ENCODE measurements at regions not wholly inside any gene's neighbourhood (a gene's known extent, or its start where the extent isn't known, plus 50 kb on each side); places are given as distances from the start of the nearest gene placed in this dataset.
"Not testable (repeated sequence)": the region's sequence is repeated elsewhere in the genome, so short reads cannot be mapped to it uniquely, and the experiment has no call there.

- not testable (repeated sequence) for TF ChIP-seq CTCF, POLR2AphosphoS5, POLR2A (IDR thresholded peaks at IDR 0.05)
These were observed 165.9 kb downstream of the SMARCA1 start for GRCh38 chrX:129357428-129357827.

Data from stomach (tissue), 4 donors.